Activated naive CD8-positive, alpha-beta T cell (primary cell): ENCODE measurements at regions not wholly inside any gene's neighbourhood (a gene's known extent, or its start where the extent isn't known, plus 50 kb on each side); places are given as distances from the start of the nearest gene placed in this dataset.

ENCODE experiments used
- H3K27ac Mint-ChIP-seq: one replicate; pipeline ENCODE4 v1.8.0; 2021; ENCODE audit warnings: mixed read lengths
- H3K27me3 Mint-ChIP-seq: one replicate; pipeline ENCODE4 v1.8.0; 2021; ENCODE audit warnings: mixed read lengths
- H3K36me3 Mint-ChIP-seq: one replicate; pipeline ENCODE4 v1.8.0; 2021; ENCODE audit warnings: mixed read lengths
- H3K4me1 Mint-ChIP-seq: one replicate; pipeline ENCODE4 v1.8.0; 2021; ENCODE audit warnings: low read depth, mixed read lengths
- H3K4me3 Mint-ChIP-seq: one replicate; pipeline ENCODE4 v1.8.0; 2021; ENCODE audit warnings: mild to moderate bottlenecking, mixed read lengths
- H3K9me3 Mint-ChIP-seq: one replicate; pipeline ENCODE4 v1.8.0; 2021; ENCODE audit warnings: low read depth, mixed read lengths

- H3K9me3 Mint-ChIP-seq: peaks cover 54% of the 10 kb centered on the region
- no peaks in the 10 kb centered on the region for H3K4me1 Mint-ChIP-seq
- no peak overlapping the region for H3K4me3 Mint-ChIP-seq
- H3K36me3 Mint-ChIP-seq: peaks cover 6% of the 10 kb centered on the region
- no peak overlapping the region for H3K27ac Mint-ChIP-seq
- H3K27me3 Mint-ChIP-seq: no peaks in the 10 kb centered on the region
Measured at GRCh38 chr5:159385536-159385935, 55.2 kb upstream of the IL12B start.

DNA sequence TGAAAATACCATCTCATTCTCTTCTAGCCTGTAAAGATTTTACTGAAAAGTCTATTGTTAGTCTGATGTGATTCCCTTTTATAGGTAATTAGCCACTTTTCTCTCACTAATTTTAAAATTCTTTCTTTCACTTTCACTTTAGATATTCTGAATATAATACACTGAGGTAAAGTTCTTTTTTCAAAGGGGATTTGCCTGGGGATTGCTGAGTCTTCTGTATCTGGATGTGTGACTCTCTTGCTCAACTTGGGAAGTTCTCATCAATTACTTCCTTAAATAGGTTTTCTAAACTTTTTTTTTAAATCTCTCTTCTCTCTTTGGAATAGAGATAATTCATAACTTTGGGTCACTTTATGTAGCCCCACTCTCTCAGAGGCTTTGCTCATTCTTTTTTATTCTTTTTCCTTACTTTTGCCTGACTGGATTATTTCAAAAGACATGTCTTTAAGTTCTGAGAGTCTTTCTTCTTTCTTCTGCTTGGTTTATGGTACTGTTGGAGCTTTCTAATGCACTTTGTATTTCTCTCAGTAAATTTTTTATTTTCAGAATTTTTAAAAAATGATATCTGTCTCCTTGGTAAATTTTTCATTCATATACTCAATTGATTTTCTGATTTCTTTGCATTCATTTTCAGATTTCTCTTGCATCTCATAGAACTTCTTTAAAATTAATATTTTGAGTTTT lies 55.9 kb upstream of the IL12B start:
- Mint-ChIP-seq H3K9me3 (peaks cover 50% of the 10 kb centered on the region), H3K4me1 (no peaks in the 10 kb centered on the region), H3K36me3 (peaks cover 6% of the 10 kb centered on the region), H3K27ac (no peak overlapping the region), H3K4me3 (no peak overlapping the region), H3K27me3 (no peaks in the 10 kb centered on the region)

DNA sequence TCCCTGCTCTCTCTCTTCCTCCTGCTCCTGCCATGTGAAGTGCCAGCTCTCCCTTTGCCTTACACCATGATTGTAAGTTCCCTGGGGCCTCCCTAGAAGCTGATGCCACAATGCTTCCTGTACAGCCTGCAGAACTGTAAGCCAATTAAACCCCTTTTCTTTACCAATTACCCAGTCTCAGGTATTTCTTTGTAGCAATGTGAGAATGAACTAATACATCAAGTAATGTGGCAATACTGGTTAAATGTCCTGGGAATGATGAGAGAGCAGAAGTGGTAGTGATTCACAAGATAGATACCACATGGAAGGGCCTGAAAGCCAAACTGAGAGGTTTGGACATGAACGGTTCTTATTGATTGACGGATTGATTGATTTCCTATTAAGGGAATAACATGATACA lies 62.6 kb upstream of the IL12B start:
- peaks cover 6% of the 10 kb centered on the region for H3K36me3 Mint-ChIP-seq
- H3K27me3 Mint-ChIP-seq: peaks cover 2% of the 10 kb centered on the region
- no peak overlapping the region for H3K4me3 Mint-ChIP-seq
- H3K9me3 Mint-ChIP-seq: peaks cover 13% of the 10 kb centered on the region
- no peak overlapping the region for H3K27ac Mint-ChIP-seq
- H3K4me1 Mint-ChIP-seq: no peaks in the 10 kb centered on the region

- Mint-ChIP-seq H3K27me3 (peaks cover 2% of the 10 kb centered on the region), H3K27ac (no peak overlapping the region), H3K9me3 (peaks cover 6% of the 10 kb centered on the region), H3K4me1 (no peaks in the 10 kb centered on the region), H3K4me3 (no peak overlapping the region), H3K36me3 (peaks cover 3% of the 10 kb centered on the region)
Measured at GRCh38 chr5:159393854-159394274, 63.6 kb upstream of the IL12B start.

DNA sequence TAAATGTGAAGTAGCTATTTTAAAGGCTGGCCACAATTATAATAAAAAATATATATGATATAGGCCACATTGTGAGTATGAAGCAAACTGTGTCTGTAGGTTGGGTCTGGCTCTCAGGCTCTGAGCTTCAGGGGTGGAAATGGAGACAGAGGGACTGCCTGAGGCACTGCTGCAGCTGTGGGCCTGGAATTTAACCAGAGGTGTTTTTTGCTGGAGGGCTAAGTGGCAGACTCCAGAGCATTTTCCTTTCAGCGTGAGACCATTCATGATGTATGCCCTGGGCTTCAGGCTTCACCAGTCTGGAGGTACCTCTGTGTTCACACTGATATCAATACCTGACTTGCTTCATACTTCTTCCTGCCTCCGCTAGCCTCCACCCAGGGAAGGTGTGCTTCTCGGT lies 64.9 kb upstream of the IL12B start:
- Mint-ChIP-seq H3K4me3 (no peak overlapping the region), H3K4me1 (no peaks in the 10 kb centered on the region), H3K9me3 (no peaks in the 10 kb centered on the region), H3K36me3 (peaks cover 2% of the 10 kb centered on the region), H3K27me3 (peaks cover 2% of the 10 kb centered on the region), H3K27ac (no peak overlapping the region)

GRCh38 chr5:159398936-159399335 lies 68.6 kb upstream of the IL12B start:
- Mint-ChIP-seq H3K36me3 (peaks cover 8% of the 10 kb centered on the region), H3K4me3 (no peak overlapping the region), H3K4me1 (no peaks in the 10 kb centered on the region), H3K27me3 (peaks cover 4% of the 10 kb centered on the region), H3K9me3 (no peaks in the 10 kb centered on the region), H3K27ac (no peak overlapping the region)

GRCh38 chr5:159400476-159400875 lies 70.2 kb upstream of the IL12B start:
- Mint-ChIP-seq H3K27me3 (peaks cover 3% of the 10 kb centered on the region), H3K36me3 (peaks cover 7% of the 10 kb centered on the region), H3K4me1 (no peaks in the 10 kb centered on the region), H3K27ac (no peak overlapping the region), H3K4me3 (no peak overlapping the region), H3K9me3 (no peaks in the 10 kb centered on the region)

DNA sequence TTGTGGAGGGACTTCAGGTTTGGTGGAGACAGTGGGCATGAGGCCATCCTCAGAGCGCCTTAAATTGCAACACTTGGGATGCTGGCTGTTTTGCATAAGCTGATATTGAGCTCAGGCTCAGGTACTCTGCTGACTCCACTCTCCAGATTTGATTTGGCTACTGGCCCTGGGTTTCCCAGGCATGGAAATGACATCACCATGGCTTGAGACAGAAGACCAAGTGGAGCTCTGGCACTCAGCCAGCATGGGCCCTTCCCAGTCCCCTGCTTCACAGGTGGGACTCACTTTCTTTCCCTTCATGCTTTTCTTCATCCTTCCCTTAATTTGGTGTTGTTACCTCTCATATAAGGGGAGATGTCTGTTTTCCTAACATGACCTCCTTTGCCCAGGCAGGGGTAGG lies 72.0 kb upstream of the IL12B start:
- Mint-ChIP-seq H3K27me3 (peaks cover 3% of the 10 kb centered on the region), H3K27ac (no peak overlapping the region), H3K36me3 (peaks cover 7% of the 10 kb centered on the region), H3K4me3 (no peak overlapping the region), H3K4me1 (no peaks in the 10 kb centered on the region), H3K9me3 (no peaks in the 10 kb centered on the region)

DNA sequence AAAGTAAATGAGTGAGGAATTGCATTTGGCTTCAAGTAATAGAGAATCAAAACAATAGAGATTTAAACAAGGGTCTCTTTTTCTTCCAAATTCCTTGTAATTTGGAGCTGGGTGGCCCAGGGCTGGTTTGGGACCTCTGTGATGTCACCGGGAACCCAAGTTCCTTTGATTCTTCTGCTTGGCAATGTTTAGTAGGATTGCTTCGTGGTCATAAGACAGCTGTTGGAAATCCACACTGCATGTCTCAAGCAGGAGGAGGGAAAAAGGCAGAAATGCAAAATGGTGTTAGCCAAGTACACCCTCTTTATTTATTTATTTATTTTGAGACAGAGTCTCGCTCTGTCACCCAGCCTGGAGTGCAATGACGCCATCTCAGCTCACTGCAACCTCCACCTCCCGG lies 72.6 kb upstream of the IL12B start:
- Mint-ChIP-seq H3K27me3 (peaks cover 3% of the 10 kb centered on the region), H3K4me3 (no peak overlapping the region), H3K4me1 (no peaks in the 10 kb centered on the region), H3K36me3 (peaks cover 7% of the 10 kb centered on the region), H3K27ac (no peak overlapping the region), H3K9me3 (no peaks in the 10 kb centered on the region)

GRCh38 chr5:159403906-159404681 lies 73.8 kb upstream of the IL12B start:
- H3K27ac Mint-ChIP-seq: no peak overlapping the region

GRCh38 chr5:159405611-159406031 lies 75.3 kb upstream of the IL12B start:
- H3K27ac Mint-ChIP-seq: no peak overlapping the region
- H3K27me3 Mint-ChIP-seq: peaks cover 3% of the 10 kb centered on the region

More at GRCh38 chr5:159403906-159404681, 73.8 kb upstream of the IL12B start:
- H3K36me3 Mint-ChIP-seq: peaks cover 7% of the 10 kb centered on the region
- H3K9me3 Mint-ChIP-seq: no peaks in the 10 kb centered on the region
- H3K4me3 Mint-ChIP-seq: no peak overlapping the region
- peaks cover 5% of the 10 kb centered on the region for H3K4me1 Mint-ChIP-seq
- peaks cover 3% of the 10 kb centered on the region for H3K27me3 Mint-ChIP-seq

DNA sequence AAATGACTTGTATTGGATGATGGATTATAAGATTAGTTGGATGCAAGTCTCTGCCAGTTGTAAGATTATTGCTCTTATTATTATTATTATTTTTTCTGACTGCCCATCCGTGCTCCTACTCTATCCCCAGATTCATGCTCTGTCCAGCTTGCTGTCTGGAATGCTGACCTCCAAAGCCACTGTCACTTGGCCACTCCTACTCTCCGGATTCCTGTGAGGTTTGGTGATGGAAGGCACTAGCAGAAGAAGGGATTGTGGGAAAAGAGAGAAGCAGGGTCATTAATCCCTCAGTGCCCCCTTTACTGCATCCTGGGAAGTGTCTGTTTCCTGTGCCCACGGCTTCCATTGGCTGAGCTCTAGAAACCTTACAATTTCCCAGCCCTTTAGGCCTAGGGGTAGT lies 76.3 kb upstream of the IL12B start:
- no peaks in the 10 kb centered on the region for H3K9me3 Mint-ChIP-seq
- H3K27ac Mint-ChIP-seq: no peak overlapping the region
- H3K4me1 Mint-ChIP-seq: peaks cover 28% of the 10 kb centered on the region
- H3K27me3 Mint-ChIP-seq: peaks cover 3% of the 10 kb centered on the region
- peaks cover 7% of the 10 kb centered on the region for H3K36me3 Mint-ChIP-seq
- no peak overlapping the region for H3K4me3 Mint-ChIP-seq

More at GRCh38 chr5:159405611-159406031, 75.3 kb upstream of the IL12B start:
- H3K36me3 Mint-ChIP-seq: peaks cover 7% of the 10 kb centered on the region
- H3K9me3 Mint-ChIP-seq: no peaks in the 10 kb centered on the region
- peaks cover 18% of the 10 kb centered on the region for H3K4me1 Mint-ChIP-seq
- no peak overlapping the region for H3K4me3 Mint-ChIP-seq

DNA sequence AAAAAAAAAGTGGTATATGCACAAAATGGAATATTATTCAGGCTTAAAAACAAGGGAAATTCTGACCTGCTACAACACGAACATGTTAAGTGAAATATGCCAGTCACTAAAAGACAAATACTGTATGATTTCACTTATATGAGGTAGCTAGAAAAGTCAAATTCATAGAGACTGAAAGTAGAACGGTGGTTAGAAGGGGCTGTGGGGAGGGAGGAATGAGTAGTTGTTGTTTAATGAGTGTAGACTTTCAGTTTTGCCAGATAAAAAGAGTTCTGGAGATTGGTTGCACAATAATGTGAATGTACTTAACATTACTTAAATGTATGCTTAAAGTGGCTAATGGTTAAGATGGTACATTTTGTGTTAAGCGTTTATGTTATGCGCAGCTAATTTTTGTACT lies 79.5 kb upstream of the IL12B start:
- Mint-ChIP-seq H3K27ac (peak overlapping the region; percentile 64), H3K27me3 (no peaks in the 10 kb centered on the region), H3K4me1 (peaks cover 53% of the 10 kb centered on the region), H3K4me3 (peak overlapping the region; percentile 32), H3K36me3 (no peaks in the 10 kb centered on the region), H3K9me3 (no peaks in the 10 kb centered on the region)

- H3K4me1 Mint-ChIP-seq: peaks cover 53% of the 10 kb centered on the region
- peak overlapping the region; percentile 64 for H3K27ac Mint-ChIP-seq
- H3K9me3 Mint-ChIP-seq: no peaks in the 10 kb centered on the region
- H3K36me3 Mint-ChIP-seq: no peaks in the 10 kb centered on the region
- H3K27me3 Mint-ChIP-seq: no peaks in the 10 kb centered on the region
- H3K4me3 Mint-ChIP-seq: no peak overlapping the region
Measured at GRCh38 chr5:159410480-159410879, 80.2 kb upstream of the IL12B start.

GRCh38 chr5:159411115-159411514 lies 80.8 kb upstream of the IL12B start:
- Mint-ChIP-seq H3K9me3 (no peaks in the 10 kb centered on the region), H3K27ac (peak overlapping the region; percentile 11), H3K27me3 (no peaks in the 10 kb centered on the region), H3K36me3 (no peaks in the 10 kb centered on the region), H3K4me1 (peaks cover 53% of the 10 kb centered on the region), H3K4me3 (no peak overlapping the region)
